ENCODE measurements at regions not wholly inside any gene's neighbourhood (a gene's known extent, or its start where the extent isn't known, plus 50 kb on each side); places are given as distances from the start of the nearest gene placed in this dataset.
A peak's percentile ranks its signal among the peaks of the same experiment; 100 is the strongest.

GRCh38 chr11:12599408-12600143 is 74.6 kb upstream of the TEAD1 start:
- ChIA-PET RAD21 (ENCODE audit: unreplicated experiment) (interaction anchor here (1.0 to 2.5 kb wide), 3 partner anchors 289 to 294 kb away, joined by 3 to 20 read pairs (median 6); no protein-coding TSS in a partner anchor), CTCF (interaction anchor here (0.8 to 5.3 kb wide), 21 partner anchors 9 to 590 kb away, joined by 3 to 86 read pairs (median 5); no protein-coding TSS in a partner anchor), POLR2A (no interaction called here), SMC1A (ENCODE audit: uncharacterized antibody, unreplicated experiment) (interaction anchor here (0.8 to 2.8 kb wide), 8 partner anchors 10 to 292 kb away, joined by 3 to 28 read pairs (median 4); no protein-coding TSS in a partner anchor)
- BruUV-seq (replicated peaks) = no TSS peak
- no peak overlapping the region for H2AFZ ChIP-seq (ENCODE audit: control insufficient read depth, low read depth, low read length)
- H3K4me3 ChIP-seq = no peak overlapping the region
- TF ChIP-seq SMAD1 (IDR thresholded peaks at IDR 0.05; ENCODE audit: low read depth, partially characterized antibody) (no peak), PML (IDR thresholded peaks at IDR 0.05; ENCODE audit: low read length) (no peak), SMC3 (IDR thresholded peaks at IDR 0.05; ENCODE audit: borderline replicate concordance, low read length) (peak; percentile 86), RAD21 (IDR thresholded peaks at IDR 0.05; ENCODE audit: insufficient read depth, low read depth, low read length) (peak; percentile 55), FOS (IDR thresholded peaks at IDR 0.05; ENCODE audit: borderline replicate concordance, extremely low read depth, insufficient read length) (no peak), ZBTB40 (IDR thresholded peaks at IDR 0.05; ENCODE audit: borderline replicate concordance) (no peak), HSF1 (IDR thresholded peaks at IDR 0.05; ENCODE audit: low read depth, low read length) (no peak), YY1 (IDR thresholded peaks at IDR 0.05; ENCODE audit: low read depth, low read length) (peak; percentile 21; the same call in 1 of the 2 replicates), JUNB (IDR thresholded peaks at IDR 0.05) (no peak), RELA (IDR thresholded peaks at IDR 0.05; ENCODE audit: borderline replicate concordance, partially characterized antibody) (no peak)
- TF ChIP-seq, protein P1, sequence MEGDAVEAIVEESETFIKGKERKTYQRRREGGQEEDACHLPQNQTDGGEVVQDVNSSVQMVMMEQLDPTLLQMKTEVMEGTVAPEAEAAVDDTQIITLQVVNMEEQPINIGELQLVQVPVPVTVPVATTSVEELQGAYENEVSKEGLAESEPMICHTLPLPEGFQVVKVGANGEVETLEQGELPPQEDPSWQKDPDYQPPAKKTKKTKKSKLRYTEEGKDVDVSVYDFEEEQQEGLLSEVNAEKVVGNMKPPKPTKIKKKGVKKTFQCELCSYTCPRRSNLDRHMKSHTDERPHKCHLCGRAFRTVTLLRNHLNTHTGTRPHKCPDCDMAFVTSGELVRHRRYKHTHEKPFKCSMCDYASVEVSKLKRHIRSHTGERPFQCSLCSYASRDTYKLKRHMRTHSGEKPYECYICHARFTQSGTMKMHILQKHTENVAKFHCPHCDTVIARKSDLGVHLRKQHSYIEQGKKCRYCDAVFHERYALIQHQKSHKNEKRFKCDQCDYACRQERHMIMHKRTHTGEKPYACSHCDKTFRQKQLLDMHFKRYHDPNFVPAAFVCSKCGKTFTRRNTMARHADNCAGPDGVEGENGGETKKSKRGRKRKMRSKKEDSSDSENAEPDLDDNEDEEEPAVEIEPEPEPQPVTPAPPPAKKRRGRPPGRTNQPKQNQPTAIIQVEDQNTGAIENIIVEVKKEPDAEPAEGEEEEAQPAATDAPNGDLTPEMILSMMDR (IDR thresholded peaks at IDR 0.05 in 2 of 3, conservative IDR thresholded peaks at IDR 0.05 in 1 of 3; ENCODE audit: control insufficient read depth in 2 of 3, extremely low read depth in 1 of 3, insufficient read depth in 1 of 3, low read depth in 3 of 3, low read length in 3 of 3) = peak; percentile 72 to 94 (median 85)
- H3K9ac ChIP-seq (ENCODE audit: control insufficient read depth, insufficient read depth, low read length) = no peak overlapping the region
- in situ Hi-C loops (cut with MboI) = loop anchor here (5.0 kb wide), 1 partner anchor 288 kb away; no protein-coding TSS in a partner anchor
- no peak overlapping the region for H3K4me2 ChIP-seq (ENCODE audit: control insufficient read depth, insufficient read depth)
- no peaks in the 10 kb centered on the region for H3K27me3 ChIP-seq (replicated peaks in 1 of 2; ENCODE audit: control insufficient read depth in 2 of 2, insufficient read depth in 2 of 2, low read length in 1 of 2)
- intact Hi-C loops (cut with micrococcal nuclease; ENCODE audit: unreplicated experiment) = loop anchor here (1.0 to 10.0 kb wide), 3 partner anchors 265 to 583 kb away; no protein-coding TSS in a partner anchor
- H3K9me3 ChIP-seq (replicated peaks; ENCODE audit: control insufficient read depth, insufficient read depth, low read length) = no peaks in the 10 kb centered on the region
- no peaks in the 10 kb centered on the region for H3K36me3 ChIP-seq (ENCODE audit: control insufficient read depth in 2 of 2, insufficient read depth in 2 of 2, low read length in 1 of 2)
- peak; percentile 2 for DNase-seq (ENCODE audit: low read depth, low spot score)
- no peaks in the 10 kb centered on the region for H3K4me1 ChIP-seq (ENCODE audit: control insufficient read depth, insufficient read depth, low read length)
- H3K79me2 ChIP-seq (ENCODE audit: control insufficient read depth, insufficient read depth, low read length) = no peaks in the 10 kb centered on the region
- FAIRE-seq = no peak
- 23% methylated on average over 15 of the region's 15 CpGs for WGBS (ENCODE audit: insufficient coverage, insufficient replicate concordance, low lambda C conversion rate, missing lambda C conversion rate)
- no peak overlapping the region for H3K27ac ChIP-seq (ENCODE audit: control insufficient read depth, insufficient read depth)
- ATAC-seq = peak; percentile 91
- H4K20me1 ChIP-seq (ENCODE audit: control insufficient read depth, insufficient read depth) = no peaks in the 10 kb centered on the region
